GM18951 (cell line): ENCODE measurements at regions not wholly inside any gene's neighbourhood (a gene's known extent, or its start where the extent isn't known, plus 50 kb on each side); places are given as distances from the start of the nearest gene placed in this dataset.
A peak's percentile ranks its signal among the peaks of the same experiment; 100 is the strongest.
"Not testable (repeated sequence)": the region's sequence is repeated elsewhere in the genome, so short reads cannot be mapped to it uniquely, and the experiment has no call there.

Experiments used
- POLR2A ChIP-seq: IDR thresholded peaks from 4 replicates; pipeline ENCODE4 v1.6.1; 2011; ENCODE audit warnings: mild to moderate bottlenecking; ENCODE audit not compliant: insufficient read length, insufficient read depth; ENCODE audit errors: extremely low read depth
- in situ Hi-C: fragments of 300-500 bp; cut with MboI; formaldehyde crosslinking; loops from one replicate; pipeline ENCODE4 v1.12.0; 2022; ENCODE audit warnings: low sequenced_read_pairs, mixed read lengths, inconsistent platforms; ENCODE audit not compliant: unreplicated experiment

- in situ Hi-C loops = no loop called here
- no peak for TF ChIP-seq POLR2A
Observed at GRCh38 chr5:14022971-14023370, 78.5 kb upstream of the DNAH5 start.

- in situ Hi-C loops = not testable (repeated sequence)
Observed at GRCh38 chr5:14020944-14021343, 76.5 kb upstream of the DNAH5 start.

- TF ChIP-seq POLR2A = no peak
- in situ Hi-C loops = no loop called here
Observed at GRCh38 chr5:14019768-14020290, 75.3 kb upstream of the DNAH5 start.

GRCh38 chr5:14017904-14018303 lies 73.4 kb upstream of the DNAH5 start:
- TF ChIP-seq POLR2A = no peak
- in situ Hi-C loops = no loop called here

GRCh38 chr5:14016549-14016948 lies 72.1 kb upstream of the DNAH5 start:
- in situ Hi-C loops = no loop called here
- no peak for TF ChIP-seq POLR2A

- in situ Hi-C loops = no loop called here
- TF ChIP-seq POLR2A = peak; percentile 22
Observed at GRCh38 chr5:14011089-14012020, 66.9 kb upstream of the DNAH5 start.

- TF ChIP-seq POLR2A = no peak
- in situ Hi-C loops = loop anchor here (10.0 kb wide), 1 partner anchor 345 kb away; no protein-coding TSS in a partner anchor
Observed at GRCh38 chr5:14009575-14009974, 65.1 kb upstream of the DNAH5 start.

- in situ Hi-C loops = loop anchor here (10.0 kb wide), 1 partner anchor 346 kb away; no protein-coding TSS in a partner anchor
- no peak for TF ChIP-seq POLR2A
Observed at GRCh38 chr5:14008819-14009311, 64.4 kb upstream of the DNAH5 start.

GRCh38 chr5:14006823-14007520 lies 62.5 kb upstream of the DNAH5 start:
- in situ Hi-C loops = loop anchor here (10.0 kb wide), 1 partner anchor 348 kb away; no protein-coding TSS in a partner anchor
- no peak for TF ChIP-seq POLR2A

- no peak for TF ChIP-seq POLR2A
- in situ Hi-C loops = loop anchor here (10.0 kb wide), 1 partner anchor 350 kb away; no protein-coding TSS in a partner anchor
Observed at GRCh38 chr5:14004598-14005394, 60.3 kb upstream of the DNAH5 start.

- no peak for TF ChIP-seq POLR2A
- in situ Hi-C loops = loop anchor here (10.0 kb wide), 1 partner anchor 351 kb away; no protein-coding TSS in a partner anchor
Observed at GRCh38 chr5:14003936-14004335, 59.4 kb upstream of the DNAH5 start.

GRCh38 chr5:14003513-14003912 lies 59.0 kb upstream of the DNAH5 start:
- in situ Hi-C loops = loop anchor here (10.0 kb wide), 1 partner anchor 351 kb away; no protein-coding TSS in a partner anchor
- no peak for TF ChIP-seq POLR2A
